ENCODE measurements at regions not wholly inside any gene's neighbourhood (a gene's known extent, or its start where the extent isn't known, plus 50 kb on each side); places are given as distances from the start of the nearest gene placed in this dataset.

DNA sequence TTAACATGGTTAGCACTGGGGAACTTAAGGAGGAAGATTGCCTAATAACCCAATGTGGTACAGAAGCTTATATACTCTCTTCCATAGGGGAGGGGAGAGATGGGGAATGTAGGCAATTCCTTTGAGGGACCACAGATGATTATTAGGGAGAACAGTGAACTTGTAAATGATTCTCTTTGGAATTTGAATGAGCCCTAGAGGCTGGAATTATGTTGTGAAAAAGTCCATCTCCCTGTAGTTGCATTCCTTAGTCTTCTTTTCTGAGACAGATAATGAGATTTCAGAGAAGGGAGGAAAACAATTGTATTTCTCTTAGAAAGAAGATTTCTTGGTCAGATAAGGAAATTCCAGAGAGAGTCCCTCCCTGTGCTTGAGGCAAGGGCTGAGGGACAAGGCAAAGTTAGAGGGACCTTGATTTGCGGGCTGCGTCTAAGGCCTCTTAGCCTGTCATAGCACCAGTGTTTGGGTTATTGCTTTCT, 89.0 kb upstream of the HMCN1 start:
- TF ChIP-seq, protein P1, sequence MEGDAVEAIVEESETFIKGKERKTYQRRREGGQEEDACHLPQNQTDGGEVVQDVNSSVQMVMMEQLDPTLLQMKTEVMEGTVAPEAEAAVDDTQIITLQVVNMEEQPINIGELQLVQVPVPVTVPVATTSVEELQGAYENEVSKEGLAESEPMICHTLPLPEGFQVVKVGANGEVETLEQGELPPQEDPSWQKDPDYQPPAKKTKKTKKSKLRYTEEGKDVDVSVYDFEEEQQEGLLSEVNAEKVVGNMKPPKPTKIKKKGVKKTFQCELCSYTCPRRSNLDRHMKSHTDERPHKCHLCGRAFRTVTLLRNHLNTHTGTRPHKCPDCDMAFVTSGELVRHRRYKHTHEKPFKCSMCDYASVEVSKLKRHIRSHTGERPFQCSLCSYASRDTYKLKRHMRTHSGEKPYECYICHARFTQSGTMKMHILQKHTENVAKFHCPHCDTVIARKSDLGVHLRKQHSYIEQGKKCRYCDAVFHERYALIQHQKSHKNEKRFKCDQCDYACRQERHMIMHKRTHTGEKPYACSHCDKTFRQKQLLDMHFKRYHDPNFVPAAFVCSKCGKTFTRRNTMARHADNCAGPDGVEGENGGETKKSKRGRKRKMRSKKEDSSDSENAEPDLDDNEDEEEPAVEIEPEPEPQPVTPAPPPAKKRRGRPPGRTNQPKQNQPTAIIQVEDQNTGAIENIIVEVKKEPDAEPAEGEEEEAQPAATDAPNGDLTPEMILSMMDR (IDR thresholded peaks at IDR 0.05; ENCODE audit: low read length), result no peak
- TF ChIP-seq EZH2 (IDR thresholded peaks at IDR 0.05; ENCODE audit: borderline replicate concordance, low read length), result no peak
